Esophagus squamous epithelium (tissue), 4 donors: ENCODE measurements at regions not wholly inside any gene's neighbourhood (a gene's known extent, or its start where the extent isn't known, plus 50 kb on each side); places are given as distances from the start of the nearest gene placed in this dataset.

Source experiments
- CTCF ChIP-seq, 6 experiments: fragments of 450-650 bp in 4 of 6; fragments of 200-600 bp in 2 of 6; sonication (generic) in 2 of 6; IDR thresholded peaks; one replicate each; pipeline ENCODE4 v1.5.1; 2016 to 2019; ENCODE audit warnings: antibody characterized with exemption in 6 of 6, mild to moderate bottlenecking in 4 of 6, moderate library complexity in 4 of 6
- POLR2A ChIP-seq, 4 donors: fragments of 450-650 bp; IDR thresholded peaks; one replicate each; pipeline ENCODE4 v1.6.1; 2017; ENCODE audit warnings: antibody characterized with exemption in 4 of 4, mild to moderate bottlenecking in 4 of 4, moderate library complexity in 3 of 4

- TF ChIP-seq CTCF (IDR thresholded peaks at IDR 0.05): no peak
- no peak for TF ChIP-seq POLR2A (IDR thresholded peaks at IDR 0.05)
Measured at GRCh38 chr18:45456090-45457021, 158.9 kb upstream of the SLC14A2 start.
